Adrenal gland (tissue), 5 donors: ENCODE measurements at regions not wholly inside any gene's neighbourhood (a gene's known extent, or its start where the extent isn't known, plus 50 kb on each side); places are given as distances from the start of the nearest gene placed in this dataset.

ENCODE experiments used
- CTCF ChIP-seq, 6 experiments: fragments of 450-650 bp in 4 of 6; fragments of 200-600 bp in 2 of 6; sonication (generic) in 1 of 6; IDR thresholded peaks; 1 replicate in 5 of 6; 2 replicates in 1 of 6; pipeline versions ENCODE4 v1.5.1 to v1.8.0; 2016 to 2021; ENCODE audit warnings: antibody characterized with exemption in 6 of 6, mild to moderate bottlenecking in 2 of 6, moderate library complexity in 1 of 6
- POLR2A ChIP-seq, 2 donors: fragments of 450-650 bp; IDR thresholded peaks; one replicate each; pipeline ENCODE4 v1.6.1; 2017; ENCODE audit warnings: antibody characterized with exemption in 2 of 2, mild to moderate bottlenecking in 2 of 2, moderate library complexity in 1 of 2
- donor health status: DM: no; HTN: no; CAD: no.

- TF ChIP-seq POLR2A (IDR thresholded peaks at IDR 0.05) (no peak), CTCF (IDR thresholded peaks at IDR 0.05) (no peak)
Observed at GRCh38 chr15:29424118-29424517, 154.5 kb upstream of the NSMCE3 start.
